Adrenal gland (tissue), 5 donors: ENCODE measurements at regions not wholly inside any gene's neighbourhood (a gene's known extent, or its start where the extent isn't known, plus 50 kb on each side); places are given as distances from the start of the nearest gene placed in this dataset.

Source experiments
- POLR2A ChIP-seq, 2 donors: fragments of 450-650 bp; IDR thresholded peaks; one replicate each; pipeline ENCODE4 v1.6.1; 2017; ENCODE audit warnings: antibody characterized with exemption in 2 of 2, mild to moderate bottlenecking in 2 of 2, moderate library complexity in 1 of 2
- TF ChIP-seq, protein P1 (sequence below), 6 experiments: fragments of 450-650 bp in 4 of 6; fragments of 200-600 bp in 2 of 6; sonication (generic) in 1 of 6; IDR thresholded peaks; 1 replicate in 5 of 6; 2 replicates in 1 of 6; pipeline versions ENCODE4 v1.5.1 to v1.8.0; 2016 to 2021; ENCODE audit warnings: antibody characterized with exemption in 6 of 6, mild to moderate bottlenecking in 2 of 6, moderate library complexity in 1 of 6
- donor health status: DM: no; HTN: no; CAD: no.

GRCh38 chr7:123303926-123304325 is 104.2 kb upstream of the SLC13A1 start:
- TF ChIP-seq POLR2A (IDR thresholded peaks at IDR 0.05): no peak
- TF ChIP-seq, protein P1, sequence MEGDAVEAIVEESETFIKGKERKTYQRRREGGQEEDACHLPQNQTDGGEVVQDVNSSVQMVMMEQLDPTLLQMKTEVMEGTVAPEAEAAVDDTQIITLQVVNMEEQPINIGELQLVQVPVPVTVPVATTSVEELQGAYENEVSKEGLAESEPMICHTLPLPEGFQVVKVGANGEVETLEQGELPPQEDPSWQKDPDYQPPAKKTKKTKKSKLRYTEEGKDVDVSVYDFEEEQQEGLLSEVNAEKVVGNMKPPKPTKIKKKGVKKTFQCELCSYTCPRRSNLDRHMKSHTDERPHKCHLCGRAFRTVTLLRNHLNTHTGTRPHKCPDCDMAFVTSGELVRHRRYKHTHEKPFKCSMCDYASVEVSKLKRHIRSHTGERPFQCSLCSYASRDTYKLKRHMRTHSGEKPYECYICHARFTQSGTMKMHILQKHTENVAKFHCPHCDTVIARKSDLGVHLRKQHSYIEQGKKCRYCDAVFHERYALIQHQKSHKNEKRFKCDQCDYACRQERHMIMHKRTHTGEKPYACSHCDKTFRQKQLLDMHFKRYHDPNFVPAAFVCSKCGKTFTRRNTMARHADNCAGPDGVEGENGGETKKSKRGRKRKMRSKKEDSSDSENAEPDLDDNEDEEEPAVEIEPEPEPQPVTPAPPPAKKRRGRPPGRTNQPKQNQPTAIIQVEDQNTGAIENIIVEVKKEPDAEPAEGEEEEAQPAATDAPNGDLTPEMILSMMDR (IDR thresholded peaks at IDR 0.05): no peak
